Caco-2 (cell line): ENCODE measurements at regions not wholly inside any gene's neighbourhood (a gene's known extent, or its start where the extent isn't known, plus 50 kb on each side); places are given as distances from the start of the nearest gene placed in this dataset.

Experiments used
- BruUV-seq: library from RNA; stranded (reverse); fragments of 400-500 nt; replicated peaks from 2 replicates; lab custom pipeline; 2021; lab: Mats Ljungman, UMichigan
- CTCF ChIA-PET: fragments of 300-600 bp; sonication (Branson Sonifier 250); formaldehyde crosslinking; loops from one replicate; lab custom pipeline; 2022; ENCODE audit warnings: antibody characterized with exemption; lab: Charles Lee
- POLR2A ChIA-PET: fragments of 300-600 bp; sonication (Branson Sonifier 250); formaldehyde crosslinking; loops from one replicate; lab custom pipeline; 2022; ENCODE audit warnings: antibody characterized with exemption; lab: Charles Lee
- DNase-seq, 2 experiments: peaks; one replicate each; pipeline versions ENCODE4 v3.0.0 to v3.0.0-alpha.2; 2020 to 2022
- H3K27me3 ChIP-seq: replicated peaks from 2 replicates; pipeline ENCODE4 v1.6.0; 2011; ENCODE audit warnings: low read length; ENCODE audit not compliant: control insufficient read depth, insufficient read depth
- H3K36me3 ChIP-seq: 2 replicates; pipeline ENCODE4 v1.5.1; 2011; ENCODE audit warnings: low read length; ENCODE audit not compliant: control insufficient read depth, insufficient read depth
- H3K4me1 ChIP-seq: fragments of 250-450 bp; sonication (Bioruptor Pico); 2 replicates; pipeline ENCODE4 v1.5.1; 2020; ENCODE audit warnings: mild to moderate bottlenecking
- H3K4me3 ChIP-seq: 2 replicates; pipeline ENCODE4 v1.5.1; 2011; ENCODE audit warnings: low read depth, mild to moderate bottlenecking, control low read depth, low read length
- H3K9me3 ChIP-seq: fragments of 250-450 bp; sonication (Bioruptor Pico); 2 replicates; pipeline ENCODE4 v1.5.1; 2020; ENCODE audit warnings: mild to moderate bottlenecking, moderate library complexity
- H3K27ac Mint-ChIP-seq: one replicate; pipeline ENCODE4 v1.8.0; 2022; ENCODE audit warnings: mixed read lengths; ENCODE audit not compliant: unreplicated experiment
- H3K27me3 Mint-ChIP-seq: one replicate; pipeline ENCODE4 v1.8.0; 2022; ENCODE audit warnings: mixed read lengths; ENCODE audit not compliant: insufficient read depth, unreplicated experiment
- H3K36me3 Mint-ChIP-seq: one replicate; pipeline ENCODE4 v1.8.0; 2022; ENCODE audit warnings: mild to moderate bottlenecking, mixed read lengths; ENCODE audit not compliant: insufficient read depth, unreplicated experiment
- H3K4me1 Mint-ChIP-seq: one replicate; pipeline ENCODE4 v1.8.0; 2022; ENCODE audit warnings: low read depth, mixed read lengths; ENCODE audit not compliant: unreplicated experiment
- H3K4me3 Mint-ChIP-seq: one replicate; pipeline ENCODE4 v1.8.0; 2022; ENCODE audit warnings: mild to moderate bottlenecking, moderate library complexity, mixed read lengths; ENCODE audit not compliant: unreplicated experiment
- H3K9me3 Mint-ChIP-seq: one replicate; pipeline ENCODE4 v1.8.0; 2022; ENCODE audit warnings: mixed read lengths; ENCODE audit not compliant: unreplicated experiment
- CTCF ChIP-seq, 2 experiments: fragments of 200-600 bp in 1 of 2; IDR thresholded peaks; 1 replicate in 1 of 2; 2 replicates in 1 of 2; pipeline versions ENCODE4 v1.5.1 to v1.8.0; 2011 to 2022; ENCODE audit warnings: antibody characterized with exemption in 1 of 2, control low read depth in 1 of 2, inconsistent platforms in 1 of 2, low read depth in 1 of 2, low read length in 1 of 2, mild to moderate bottlenecking in 1 of 2, moderate library complexity in 1 of 2; ENCODE audit not compliant: insufficient read depth in 1 of 2, severe bottlenecking in 1 of 2, unreplicated experiment in 1 of 2
- intact Hi-C: fragments of 100-400 bp; cut with micrococcal nuclease; formaldehyde crosslinking; loops from one replicate; pipeline ENCODE4 v1.10.0; 2022; ENCODE audit not compliant: unreplicated experiment

DNA sequence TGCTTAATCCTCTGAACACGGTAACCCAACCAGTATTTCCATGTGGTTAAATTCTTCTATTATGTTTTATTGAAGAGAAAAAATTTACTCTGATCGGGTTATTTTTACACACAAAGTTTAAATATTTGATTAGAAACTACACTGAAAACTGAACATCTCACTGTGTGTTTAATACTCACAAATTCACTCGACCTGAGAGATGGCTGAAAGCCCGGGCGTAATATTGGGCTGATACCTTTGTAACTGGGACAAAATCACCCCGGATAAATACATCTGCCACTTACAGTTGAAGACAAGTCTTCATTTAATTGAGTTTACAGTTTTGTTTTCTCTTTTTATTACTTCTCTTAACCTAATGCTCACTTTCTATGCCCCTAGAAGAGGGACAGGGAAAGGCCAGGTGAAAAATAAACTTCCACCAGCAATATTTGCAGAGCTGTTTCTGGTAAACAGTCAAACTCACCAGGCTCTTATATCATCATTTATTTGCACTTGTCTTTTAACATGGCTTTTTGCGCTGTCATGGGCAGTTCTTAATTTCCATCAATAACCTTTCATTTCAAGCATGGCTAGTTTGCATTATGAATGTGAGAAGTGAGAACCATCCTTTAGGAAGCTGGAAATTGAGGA lies 145.6 kb upstream of the TMCO5A start:
- intact Hi-C loops: no loop called here
- ChIA-PET POLR2A (no interaction called here), CTCF (no interaction called here)
- Histone ChIP-seq H3K36me3 (no peaks in the 10 kb centered on the region), H3K27me3 (no peaks in the 10 kb centered on the region), H3K9me3 (no peaks in the 10 kb centered on the region), H3K4me3 (no peak overlapping the region), H3K4me1 (no peaks in the 10 kb centered on the region)
- Mint-ChIP-seq H3K9me3 (no peaks in the 10 kb centered on the region), H3K27ac (no peak overlapping the region), H3K27me3 (peaks cover 7% of the 10 kb centered on the region), H3K4me3 (no peak overlapping the region), H3K4me1 (no peaks in the 10 kb centered on the region), H3K36me3 (no peaks in the 10 kb centered on the region)
- TF ChIP-seq CTCF (IDR thresholded peaks at IDR 0.05; ENCODE audit: insufficient read depth in 1 of 2, low read depth in 1 of 2, low read length in 1 of 2, severe bottlenecking in 1 of 2, unreplicated experiment in 1 of 2): no peak
- DNase-seq: no peak
- no TSS peak for BruUV-seq

DNA sequence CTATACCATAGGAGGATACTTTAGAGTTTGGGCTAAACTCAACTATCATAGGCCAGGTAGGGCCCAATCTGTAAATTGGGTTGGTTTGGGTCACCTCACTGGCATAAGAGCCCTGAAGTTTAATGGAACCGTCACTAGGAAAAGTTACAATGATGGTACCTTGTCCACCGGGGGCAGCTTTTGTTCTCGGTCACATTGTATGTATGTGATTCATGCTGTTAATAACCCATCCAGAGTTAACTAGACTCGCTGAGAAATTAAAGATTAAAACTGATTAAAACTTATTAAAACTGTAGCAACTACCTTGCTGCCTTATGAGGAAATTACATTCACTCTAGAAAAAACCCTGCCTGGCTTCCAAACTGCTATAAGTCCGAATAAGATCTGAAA lies 145.0 kb upstream of the TMCO5A start:
- Histone ChIP-seq H3K9me3 (no peaks in the 10 kb centered on the region), H3K36me3 (no peaks in the 10 kb centered on the region), H3K27me3 (no peaks in the 10 kb centered on the region), H3K4me1 (no peaks in the 10 kb centered on the region), H3K4me3 (no peak overlapping the region)
- Mint-ChIP-seq H3K27ac (no peak overlapping the region), H3K9me3 (no peaks in the 10 kb centered on the region), H3K27me3 (peaks cover 7% of the 10 kb centered on the region), H3K4me3 (no peak overlapping the region), H3K4me1 (no peaks in the 10 kb centered on the region), H3K36me3 (no peaks in the 10 kb centered on the region)
- intact Hi-C loops: no loop called here
- CTCF ChIA-PET: no interaction called here
- DNase-seq: no peak
- POLR2A ChIA-PET: no interaction called here
- BruUV-seq: no TSS peak
- TF ChIP-seq CTCF (IDR thresholded peaks at IDR 0.05; ENCODE audit: insufficient read depth in 1 of 2, low read depth in 1 of 2, low read length in 1 of 2, severe bottlenecking in 1 of 2, unreplicated experiment in 1 of 2): no peak

GRCh38 chr15:37789881-37790280 lies 144.6 kb upstream of the TMCO5A start:
- Mint-ChIP-seq H3K36me3 (no peaks in the 10 kb centered on the region), H3K27ac (no peak overlapping the region), H3K27me3 (peaks cover 7% of the 10 kb centered on the region), H3K4me3 (no peak overlapping the region), H3K4me1 (no peaks in the 10 kb centered on the region), H3K9me3 (no peaks in the 10 kb centered on the region)
- Histone ChIP-seq H3K4me1 (no peaks in the 10 kb centered on the region), H3K4me3 (no peak overlapping the region), H3K9me3 (no peaks in the 10 kb centered on the region), H3K27me3 (no peaks in the 10 kb centered on the region), H3K36me3 (no peaks in the 10 kb centered on the region)
- CTCF ChIA-PET: no interaction called here
- DNase-seq: no peak
- TF ChIP-seq CTCF (IDR thresholded peaks at IDR 0.05; ENCODE audit: insufficient read depth in 1 of 2, low read depth in 1 of 2, low read length in 1 of 2, severe bottlenecking in 1 of 2, unreplicated experiment in 1 of 2): no peak
- intact Hi-C loops: no loop called here
- POLR2A ChIA-PET: no interaction called here
- no TSS peak for BruUV-seq
